Mucosa of rectum (tissue), 2 donors: ENCODE measurements at regions not wholly inside any gene's neighbourhood (a gene's known extent, or its start where the extent isn't known, plus 50 kb on each side); places are given as distances from the start of the nearest gene placed in this dataset.

Experiments used
- H3K27ac ChIP-seq, 2 donors: one replicate each; pipeline ENCODE4 v1.7.0; 2013; ENCODE audit warnings: inconsistent platforms in 2 of 2, low read depth in 2 of 2, low read length in 2 of 2
- H3K27me3 ChIP-seq, 2 donors: one replicate each; pipeline ENCODE4 v1.7.0; 2013; ENCODE audit warnings: low read length in 2 of 2; ENCODE audit not compliant: control insufficient read depth in 2 of 2, insufficient read depth in 2 of 2
- H3K36me3 ChIP-seq, 2 donors: one replicate each; pipeline ENCODE4 v1.7.0; 2013; ENCODE audit warnings: low read length in 2 of 2; ENCODE audit not compliant: control insufficient read depth in 2 of 2, insufficient read depth in 2 of 2
- H3K4me1 ChIP-seq, 2 donors: one replicate each; pipeline ENCODE4 v1.7.0; 2013; ENCODE audit warnings: low read length in 2 of 2, mild to moderate bottlenecking in 1 of 2; ENCODE audit not compliant: control insufficient read depth in 2 of 2, insufficient read depth in 2 of 2
- H3K4me3 ChIP-seq, 2 donors: one replicate each; pipeline ENCODE4 v1.7.0; 2013; ENCODE audit warnings: low read length in 2 of 2
- H3K9ac ChIP-seq, 2 donors: one replicate each; pipeline ENCODE4 v1.7.0; 2013; ENCODE audit warnings: low read length in 2 of 2, low read depth in 1 of 2, mild to moderate bottlenecking in 1 of 2
- H3K9me3 ChIP-seq, 2 donors: one replicate each; pipeline ENCODE4 v1.7.0; 2013; ENCODE audit warnings: low read length in 2 of 2; ENCODE audit not compliant: control insufficient read depth in 2 of 2
- donor health status: healthy.
- donor health status: Normal muscosa, but diverticular disease.

- H3K4me3 ChIP-seq: no peak overlapping the region
- peaks cover 0 to 2% of the 10 kb centered on the region in 2 donors for H3K4me1 ChIP-seq
- no peaks in the 10 kb centered on the region for H3K9me3 ChIP-seq
Observed at GRCh38 chr6:1079525-1079924, 232.4 kb upstream of the FOXQ1 start.

GRCh38 chr6:1077478-1078416, 234.2 kb upstream of the FOXQ1 start:
- no peak overlapping the region for H3K27ac ChIP-seq
- no peaks in the 10 kb centered on the region for H3K9me3 ChIP-seq
- no peak overlapping the region for H3K4me3 ChIP-seq
- H3K27me3 ChIP-seq: peaks cover 0 to 3% of the 10 kb centered on the region in 2 donors
- no peak overlapping the region for H3K9ac ChIP-seq
- no peaks in the 10 kb centered on the region for H3K36me3 ChIP-seq
- H3K4me1 ChIP-seq: peaks cover 0 to 2% of the 10 kb centered on the region in 2 donors

More at GRCh38 chr6:1079525-1079924, 232.4 kb upstream of the FOXQ1 start:
- Histone ChIP-seq H3K9ac (no peak overlapping the region), H3K27me3 (peaks cover 0 to 3% of the 10 kb centered on the region in 2 donors), H3K36me3 (no peaks in the 10 kb centered on the region), H3K27ac (no peak overlapping the region)

GRCh38 chr6:1076531-1077459, 235.1 kb upstream of the FOXQ1 start:
- peaks cover 0 to 3% of the 10 kb centered on the region in 2 donors for H3K27me3 ChIP-seq
- H3K4me1 ChIP-seq: peaks cover 0 to 2% of the 10 kb centered on the region in 2 donors
- no peaks in the 10 kb centered on the region for H3K9me3 ChIP-seq
- H3K27ac ChIP-seq: no peak overlapping the region
- no peak overlapping the region for H3K4me3 ChIP-seq
- H3K36me3 ChIP-seq: no peaks in the 10 kb centered on the region
- no peak overlapping the region for H3K9ac ChIP-seq

- Histone ChIP-seq H3K27ac (no peak overlapping the region), H3K4me1 (peaks cover 0 to 2% of the 10 kb centered on the region in 2 donors), H3K9me3 (no peaks in the 10 kb centered on the region), H3K4me3 (no peak overlapping the region), H3K27me3 (peaks cover 0 to 3% of the 10 kb centered on the region in 2 donors), H3K36me3 (no peaks in the 10 kb centered on the region), H3K9ac (no peak overlapping the region)
Observed at GRCh38 chr6:1075880-1076279, 236.0 kb upstream of the FOXQ1 start.

- H3K4me1 ChIP-seq: peaks cover under 1 to 2% of the 10 kb centered on the region in 2 donors
Observed at GRCh38 chr6:1075444-1075843, 236.5 kb upstream of the FOXQ1 start.

GRCh38 chr6:1070085-1070521, 241.8 kb upstream of the FOXQ1 start:
- no peaks in the 10 kb centered on the region for H3K9me3 ChIP-seq
- no peak overlapping the region for H3K4me3 ChIP-seq
- no peak overlapping the region for H3K9ac ChIP-seq
- H3K27ac ChIP-seq: no peak overlapping the region
- H3K27me3 ChIP-seq: peaks cover 0 to 5% of the 10 kb centered on the region in 2 donors
- peaks cover 0 to 5% of the 10 kb centered on the region in 2 donors for H3K4me1 ChIP-seq
- H3K36me3 ChIP-seq: no peaks in the 10 kb centered on the region

More at GRCh38 chr6:1075444-1075843, 236.5 kb upstream of the FOXQ1 start:
- no peak overlapping the region for H3K27ac ChIP-seq
- H3K9ac ChIP-seq: no peak overlapping the region
- peaks cover 0 to 5% of the 10 kb centered on the region in 2 donors for H3K27me3 ChIP-seq
- no peak overlapping the region for H3K4me3 ChIP-seq
- no peaks in the 10 kb centered on the region for H3K36me3 ChIP-seq
- H3K9me3 ChIP-seq: no peaks in the 10 kb centered on the region

GRCh38 chr6:1068905-1069304, 243.0 kb upstream of the FOXQ1 start:
- no peak overlapping the region for H3K4me3 ChIP-seq
- H3K27ac ChIP-seq: no peak overlapping the region
- H3K36me3 ChIP-seq: no peaks in the 10 kb centered on the region
- H3K4me1 ChIP-seq: peaks cover 0 to 5% of the 10 kb centered on the region in 2 donors
- peaks cover 0 to 3% of the 10 kb centered on the region in 2 donors for H3K27me3 ChIP-seq
- H3K9me3 ChIP-seq: no peaks in the 10 kb centered on the region
- no peak overlapping the region for H3K9ac ChIP-seq

GRCh38 chr6:1068068-1068467, 243.8 kb upstream of the FOXQ1 start:
- H3K27ac ChIP-seq: no peak overlapping the region
- H3K9ac ChIP-seq: no peak overlapping the region
- no peaks in the 10 kb centered on the region for H3K36me3 ChIP-seq
- peaks cover 3 to 5% of the 10 kb centered on the region in 2 donors for H3K4me1 ChIP-seq
- H3K9me3 ChIP-seq: no peaks in the 10 kb centered on the region
- H3K27me3 ChIP-seq: peaks cover 0 to 3% of the 10 kb centered on the region in 2 donors
- no peak overlapping the region for H3K4me3 ChIP-seq

GRCh38 chr6:1067346-1067745, 244.6 kb upstream of the FOXQ1 start:
- H3K27ac ChIP-seq: no peak overlapping the region
- peaks cover 0 to 3% of the 10 kb centered on the region in 2 donors for H3K27me3 ChIP-seq
- no peaks in the 10 kb centered on the region for H3K36me3 ChIP-seq
- peaks cover 3 to 5% of the 10 kb centered on the region in 2 donors for H3K4me1 ChIP-seq
- no peaks in the 10 kb centered on the region for H3K9me3 ChIP-seq
- H3K9ac ChIP-seq: no peak overlapping the region
- no peak overlapping the region for H3K4me3 ChIP-seq
